Hematopoietic multipotent progenitor cell (in vitro differentiated cells): ENCODE measurements at regions not wholly inside any gene's neighbourhood (a gene's known extent, or its start where the extent isn't known, plus 50 kb on each side); places are given as distances from the start of the nearest gene placed in this dataset.
A peak's percentile ranks its signal among the peaks of the same experiment; 100 is the strongest.

Source experiments
- DNase-seq, 3 donors: peaks; one replicate each; pipeline ENCODE4 v3.0.0-alpha.2; 2011 to 2015; ENCODE audit warnings: low read depth in 2 of 3, low spot score in 2 of 3

DNA sequence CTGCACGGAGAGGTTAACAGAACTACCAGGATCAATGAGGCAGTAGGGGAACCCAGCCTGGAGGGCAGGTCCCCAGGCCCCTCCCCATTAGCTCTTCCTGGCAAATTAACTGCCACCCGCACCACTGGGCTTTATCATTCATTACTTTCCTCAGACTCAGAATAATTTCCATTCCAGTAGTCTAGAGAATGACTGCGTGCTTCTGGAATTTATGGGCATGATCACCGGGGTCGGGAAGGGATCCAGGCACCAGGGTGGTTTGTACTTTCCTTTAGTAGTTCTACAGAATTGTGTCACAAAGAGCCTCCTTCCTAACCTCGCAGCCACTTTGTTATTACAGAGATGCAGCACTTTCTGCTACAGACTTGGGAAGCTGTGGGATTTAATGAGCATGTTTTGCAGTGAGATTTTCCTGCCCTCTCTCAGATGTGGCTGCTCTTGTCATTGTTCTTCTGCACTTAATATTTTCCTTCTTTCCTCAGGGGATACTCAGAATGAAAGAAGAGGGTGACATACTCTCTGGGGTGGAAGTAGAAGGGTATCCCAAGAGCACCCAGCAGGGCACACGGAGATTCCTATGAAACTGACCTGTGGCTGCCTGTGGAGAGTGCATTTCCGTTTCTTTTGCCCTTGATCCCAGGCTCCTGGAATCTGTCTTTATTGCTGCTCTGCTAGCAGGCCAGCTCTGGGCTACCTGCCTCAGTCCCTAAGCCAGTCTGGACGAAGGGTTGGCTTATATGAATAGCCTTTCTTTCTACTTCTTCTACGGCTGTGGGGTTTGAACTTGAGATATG, 285.0 kb upstream of the SLC10A2 start:
- peak in 1 of 3 donors; percentile 13 for DNase-seq

DNA sequence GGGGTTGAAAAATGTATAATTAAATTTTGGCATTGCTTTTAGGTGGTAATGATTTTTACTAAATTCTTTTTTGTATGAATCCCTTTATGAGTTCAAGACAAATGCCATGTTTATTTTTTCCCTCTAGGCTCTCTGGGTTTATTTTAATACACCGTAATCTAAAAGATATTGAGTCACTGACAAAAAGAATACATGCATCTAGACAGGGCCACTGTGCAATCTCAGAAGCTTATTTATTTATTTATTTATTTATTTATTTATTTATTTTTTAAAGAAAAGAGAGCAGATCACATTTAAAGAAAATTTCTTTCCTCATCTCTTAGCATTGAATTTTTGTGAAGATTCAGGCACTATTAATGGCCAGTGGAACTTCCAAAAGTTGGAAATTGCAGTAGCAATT, 283.9 kb upstream of the SLC10A2 start:
- DNase-seq = no peak

DNA sequence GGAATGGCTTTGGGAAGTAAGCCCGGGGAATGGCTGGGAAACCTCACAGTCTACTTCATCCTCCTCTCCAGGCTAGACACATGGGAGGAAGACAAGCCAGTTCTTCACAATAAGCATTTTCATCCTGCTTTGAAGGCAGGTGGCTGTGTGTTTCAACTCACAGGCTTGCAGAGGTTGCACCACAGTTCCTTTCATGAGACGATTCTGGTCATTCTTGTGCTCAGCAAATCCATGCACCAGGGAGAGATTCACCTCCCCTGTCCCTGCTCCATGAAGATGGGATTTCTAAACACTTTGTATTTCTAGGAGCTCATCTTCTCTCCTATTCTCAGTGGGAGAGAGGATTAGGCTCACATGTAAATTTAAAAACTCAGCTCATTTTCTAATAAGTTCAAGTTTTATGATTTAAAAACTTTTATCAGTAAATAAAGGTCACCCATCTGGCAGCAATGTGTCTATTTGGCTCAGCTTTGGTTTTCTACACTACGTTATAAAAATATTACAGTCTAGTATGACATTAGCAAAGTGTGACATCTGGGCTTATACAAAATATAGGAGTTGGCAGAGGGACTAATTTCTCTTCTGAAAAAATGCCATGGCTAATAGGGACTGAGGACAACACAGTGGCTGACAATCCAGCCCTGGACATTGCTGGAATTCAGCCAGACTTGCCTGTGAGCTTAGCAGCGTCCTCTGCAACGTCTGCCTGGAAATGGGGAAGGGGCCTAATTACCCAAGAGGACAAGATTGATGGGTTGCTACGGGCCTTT, 283.2 kb upstream of the SLC10A2 start:
- DNase-seq = no peak

DNA sequence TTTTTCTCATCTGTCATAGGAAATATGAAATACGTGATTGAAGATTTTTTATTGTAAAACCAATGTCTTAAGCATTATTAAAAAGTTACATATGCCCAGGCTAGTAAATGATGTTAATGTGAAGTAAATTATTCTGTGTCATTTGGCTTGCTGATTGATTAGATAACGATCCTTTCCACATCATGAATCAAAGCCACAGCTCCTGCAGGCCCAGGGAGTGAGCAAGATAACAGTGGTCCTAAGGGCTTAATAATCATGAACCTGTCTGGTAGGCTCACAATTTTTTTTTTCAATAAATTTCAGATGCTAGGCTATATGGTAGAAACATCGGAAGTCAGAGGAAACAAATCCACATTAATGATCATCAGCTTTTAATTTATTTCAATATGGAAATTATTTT, 269.0 kb upstream of the SLC10A2 start:
- no peak for DNase-seq

DNA sequence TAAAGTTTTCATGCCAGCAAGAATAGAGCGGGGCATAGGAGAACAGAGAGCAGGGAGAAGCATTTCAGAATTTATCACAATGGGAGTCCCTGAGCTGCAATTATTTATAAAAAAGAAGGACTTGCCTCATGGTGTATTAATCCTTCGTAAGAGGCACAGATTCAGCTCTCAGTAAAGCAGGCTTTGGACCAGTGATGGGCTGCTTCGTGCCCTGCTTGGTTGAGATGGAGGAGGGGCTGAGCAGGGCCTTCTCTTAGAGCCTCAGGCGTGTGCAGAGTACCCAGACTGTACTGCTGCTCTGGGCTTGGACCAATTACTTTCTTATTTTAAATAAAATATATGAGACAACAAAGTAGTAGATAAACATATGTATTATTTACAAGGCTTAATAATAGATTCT, 265.7 kb upstream of the SLC10A2 start:
- DNase-seq = no peak

DNA sequence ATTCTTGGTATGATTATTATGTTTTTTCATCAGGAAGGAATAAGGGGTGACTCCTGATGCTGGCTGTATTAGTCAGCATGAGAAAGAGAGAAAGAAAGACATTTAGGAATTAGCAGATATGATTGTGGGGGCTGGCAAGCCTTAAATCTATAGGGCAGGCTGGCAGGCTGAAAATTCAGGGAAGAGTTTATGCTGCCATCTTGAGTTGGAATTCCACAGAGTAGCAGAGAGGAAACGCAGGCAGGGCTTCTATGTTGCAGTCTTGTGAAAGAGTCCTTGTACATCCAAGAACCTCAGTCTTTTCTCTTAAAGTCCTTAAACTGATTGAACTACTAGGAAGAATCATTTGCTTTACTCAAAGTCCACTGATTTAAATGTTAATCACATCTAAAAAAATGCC, 262.7 kb upstream of the SLC10A2 start:
- DNase-seq = no peak

DNA sequence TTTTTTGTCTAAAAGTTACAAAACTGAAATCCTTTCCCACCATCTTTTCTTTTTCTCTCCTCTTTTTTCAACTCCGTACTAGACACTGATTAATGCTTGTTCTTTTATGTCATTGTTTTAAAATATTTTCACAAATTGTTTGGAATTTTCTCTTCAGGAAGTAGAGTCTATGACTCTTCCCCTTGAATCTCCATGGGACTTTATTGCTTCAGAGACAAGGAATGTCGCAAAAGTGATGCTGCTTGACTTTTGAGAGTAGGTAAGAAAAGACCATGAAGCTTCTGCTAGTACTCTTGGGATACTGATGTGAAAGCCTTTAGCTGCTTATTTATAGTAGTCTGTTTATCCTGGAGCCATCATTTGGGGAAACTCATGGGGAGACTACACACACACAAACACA, 260.1 kb upstream of the SLC10A2 start:
- no peak for DNase-seq

DNA sequence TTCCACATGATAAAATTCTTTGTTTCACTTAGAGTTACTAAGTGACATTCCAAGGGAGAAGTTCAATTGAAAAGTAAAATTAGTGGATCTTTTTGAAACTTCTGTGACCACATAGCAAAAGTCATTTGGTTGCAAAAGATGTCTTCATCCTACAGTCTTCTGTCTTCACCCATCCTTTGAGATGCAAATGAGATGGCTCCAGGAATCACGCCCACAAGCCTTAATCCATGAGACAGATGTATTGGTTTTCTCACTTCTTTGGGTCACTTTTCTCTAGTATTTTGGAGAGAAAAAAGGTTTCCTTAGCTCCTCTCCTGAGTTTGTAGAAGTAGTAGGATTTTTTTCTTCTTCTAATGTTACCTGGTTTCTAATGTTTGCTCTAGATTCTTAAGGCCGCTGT, 259.5 kb upstream of the SLC10A2 start:
- no peak for DNase-seq

DNA sequence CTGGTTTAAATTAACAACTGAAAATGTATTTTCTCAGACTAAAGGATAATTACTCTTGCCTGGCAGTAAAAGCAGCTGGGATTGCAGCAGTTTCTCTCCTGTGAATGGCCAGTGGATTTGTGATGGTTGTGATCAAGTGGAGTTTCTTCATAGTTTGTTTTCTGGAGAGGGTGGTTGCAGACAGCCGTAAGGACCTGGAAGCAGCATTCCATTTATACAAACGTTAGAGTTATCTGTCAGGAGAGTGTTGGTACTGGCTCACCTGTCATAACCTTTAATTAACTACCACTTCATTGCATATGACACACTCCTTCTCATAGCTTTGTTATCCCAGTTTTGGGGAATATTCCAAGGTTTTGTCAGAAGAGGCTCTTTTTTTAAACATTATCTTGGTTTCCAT, 258.4 kb upstream of the SLC10A2 start:
- no peak for DNase-seq

DNA sequence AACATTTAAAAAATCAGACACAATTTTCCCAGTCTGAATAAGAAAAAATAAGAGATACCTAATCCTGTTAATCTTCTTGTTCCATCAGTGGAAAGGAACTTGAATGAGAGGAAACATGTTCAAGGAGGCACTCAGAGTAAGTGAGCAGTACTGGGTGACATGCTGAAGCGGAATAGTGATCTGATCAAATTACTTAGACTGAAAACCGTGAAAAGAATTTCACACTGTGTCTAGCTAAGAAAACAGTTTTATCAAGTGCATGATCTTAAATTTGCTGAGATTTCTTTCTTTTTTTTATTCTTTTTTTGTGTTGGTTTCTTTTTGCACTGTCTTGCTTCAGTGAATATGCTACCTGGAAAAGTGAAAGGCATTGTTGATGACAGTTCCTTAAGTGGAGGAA, 249.5 kb upstream of the SLC10A2 start:
- no peak for DNase-seq

DNA sequence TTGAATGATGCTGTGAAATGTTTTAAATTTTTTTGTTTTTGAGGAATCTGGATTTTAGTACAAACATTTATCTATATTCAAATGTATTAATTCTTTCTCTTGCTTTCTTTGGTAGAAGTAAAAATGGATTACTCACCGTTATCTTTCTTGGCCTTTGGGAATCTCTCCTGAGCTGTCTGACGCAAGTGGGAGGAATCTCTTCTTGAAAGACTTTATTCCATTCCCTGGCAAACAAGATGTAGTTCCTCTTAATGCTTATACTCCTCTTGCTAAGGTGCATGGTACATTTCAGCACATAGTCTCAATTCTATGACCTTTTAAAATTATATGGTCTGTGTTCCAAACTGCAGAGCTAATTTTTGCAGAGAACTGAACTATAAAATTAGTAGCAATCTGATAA, 246.2 kb upstream of the SLC10A2 start:
- DNase-seq = no peak

DNA sequence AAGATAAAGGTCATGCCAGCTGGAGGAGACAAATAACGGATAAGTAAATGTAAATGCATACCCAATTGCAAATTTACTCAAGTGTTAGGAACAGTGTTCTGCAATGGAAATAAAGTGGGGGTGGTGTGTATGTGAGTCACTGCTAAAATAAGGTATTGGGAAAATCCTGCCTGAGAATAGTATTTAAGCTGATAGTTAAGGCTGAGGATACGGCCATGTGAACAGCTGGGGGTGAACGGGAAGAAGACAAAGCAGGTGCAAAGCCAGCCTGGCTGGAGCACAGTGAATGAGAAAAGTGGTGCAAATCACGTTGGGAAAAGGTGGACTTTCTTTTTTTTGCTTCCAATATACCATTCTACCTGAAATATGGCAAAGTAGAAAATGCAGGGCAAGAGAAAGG, 242.4 kb upstream of the SLC10A2 start:
- no peak for DNase-seq

DNA sequence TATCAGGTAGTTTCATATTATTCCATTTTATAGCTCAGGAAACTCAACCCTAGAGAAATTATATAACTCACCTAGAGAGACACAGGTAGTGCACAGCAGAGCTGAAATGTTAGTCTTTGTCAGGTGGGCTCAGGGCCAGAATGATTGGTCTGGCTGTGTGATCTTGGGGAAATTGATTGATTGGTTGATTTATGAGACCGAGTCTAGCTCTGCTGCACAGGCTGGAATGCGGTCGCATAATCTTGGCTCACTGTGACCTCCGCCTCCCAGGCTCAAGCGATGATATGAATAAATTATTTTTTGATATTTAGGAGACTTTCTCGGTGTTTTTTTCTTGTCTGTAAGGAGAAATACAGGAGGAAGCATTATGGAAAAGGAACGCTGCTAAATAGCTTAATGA, 239.9 kb upstream of the SLC10A2 start:
- no peak for DNase-seq

DNA sequence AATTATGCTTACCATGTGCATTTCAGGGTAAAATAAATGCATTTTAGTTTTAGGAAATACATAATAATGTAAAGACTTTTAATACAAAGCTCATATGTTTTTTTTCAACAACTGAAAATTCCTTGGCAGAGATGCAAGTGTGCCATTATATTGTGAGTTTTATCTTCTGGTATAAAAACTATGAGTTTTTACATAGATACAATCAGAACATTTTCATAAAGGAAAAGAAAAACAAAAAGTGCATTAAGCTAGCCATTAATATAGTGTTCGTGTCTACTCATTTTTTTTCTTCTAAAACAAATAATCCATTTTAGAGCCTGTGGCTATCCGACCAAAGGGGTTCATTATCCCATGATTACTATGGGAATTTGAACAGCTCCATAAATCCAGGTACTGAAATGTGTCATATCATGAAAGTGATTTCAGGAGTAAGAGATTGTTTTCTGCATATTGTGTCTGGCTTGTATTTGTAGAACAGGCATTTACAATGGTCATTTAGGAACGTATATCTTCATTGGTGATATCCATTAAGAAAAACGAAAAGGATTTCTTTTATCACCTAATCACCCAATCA, 236.9 kb upstream of the SLC10A2 start:
- no peak for DNase-seq

DNA sequence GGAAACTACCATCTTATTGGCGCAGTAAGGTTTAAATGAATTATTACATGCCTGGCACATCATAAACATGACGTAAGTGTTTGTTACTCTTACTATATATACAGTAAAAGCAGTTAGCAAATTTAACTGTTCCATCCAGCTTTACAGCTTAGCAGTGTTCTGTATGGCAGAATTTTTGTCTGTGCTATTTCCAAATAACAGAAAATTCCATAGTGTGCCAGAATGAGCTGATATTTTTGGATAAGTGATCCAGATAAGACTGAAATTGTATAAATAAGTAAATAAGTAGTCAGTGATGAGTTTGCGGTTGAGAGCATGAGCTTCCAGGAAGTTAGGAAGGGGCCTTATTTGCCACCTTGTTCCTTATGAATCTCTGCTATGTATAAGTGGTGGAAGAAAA, 236.5 kb upstream of the SLC10A2 start:
- no peak for DNase-seq

DNA sequence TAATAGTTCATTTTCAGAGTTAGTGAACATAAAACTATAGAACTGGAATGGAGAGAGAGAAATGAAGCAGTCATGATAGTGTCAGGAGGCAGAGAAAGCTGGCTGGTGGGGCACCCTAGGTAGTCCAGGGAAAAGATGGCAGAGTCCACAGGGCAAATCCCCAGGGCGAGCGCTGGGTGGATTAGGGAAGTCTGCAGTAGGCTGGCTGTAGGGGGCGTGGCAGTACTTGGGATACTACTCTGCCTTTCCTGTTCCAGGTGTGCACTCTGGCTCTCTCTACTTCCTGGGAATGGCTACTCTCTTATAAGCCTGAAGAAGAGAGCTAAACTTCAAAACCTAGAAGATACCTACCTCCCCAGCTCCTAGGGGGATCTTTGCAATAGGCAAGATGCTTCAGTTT, 232.9 kb upstream of the SLC10A2 start:
- no peak for DNase-seq

DNA sequence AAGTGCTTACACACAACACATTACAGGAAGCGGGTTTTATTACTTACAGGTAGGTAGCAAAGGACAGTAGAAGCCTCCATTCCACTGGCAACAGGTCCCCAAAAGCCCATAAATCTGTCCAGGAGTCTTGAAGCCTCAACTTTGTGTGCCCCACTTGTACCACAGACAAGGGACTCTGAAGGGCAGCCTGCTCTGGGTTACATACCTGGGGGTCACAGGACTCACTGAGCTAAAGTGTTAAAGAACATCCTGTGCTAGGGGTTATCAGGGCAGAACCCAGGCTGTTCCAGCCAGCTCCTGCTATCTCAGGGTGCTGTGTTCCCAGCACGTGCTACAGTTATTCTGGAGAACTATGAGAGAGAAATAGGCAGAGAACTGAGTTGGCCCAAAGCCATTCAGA, 230.9 kb upstream of the SLC10A2 start:
- no peak for DNase-seq

DNA sequence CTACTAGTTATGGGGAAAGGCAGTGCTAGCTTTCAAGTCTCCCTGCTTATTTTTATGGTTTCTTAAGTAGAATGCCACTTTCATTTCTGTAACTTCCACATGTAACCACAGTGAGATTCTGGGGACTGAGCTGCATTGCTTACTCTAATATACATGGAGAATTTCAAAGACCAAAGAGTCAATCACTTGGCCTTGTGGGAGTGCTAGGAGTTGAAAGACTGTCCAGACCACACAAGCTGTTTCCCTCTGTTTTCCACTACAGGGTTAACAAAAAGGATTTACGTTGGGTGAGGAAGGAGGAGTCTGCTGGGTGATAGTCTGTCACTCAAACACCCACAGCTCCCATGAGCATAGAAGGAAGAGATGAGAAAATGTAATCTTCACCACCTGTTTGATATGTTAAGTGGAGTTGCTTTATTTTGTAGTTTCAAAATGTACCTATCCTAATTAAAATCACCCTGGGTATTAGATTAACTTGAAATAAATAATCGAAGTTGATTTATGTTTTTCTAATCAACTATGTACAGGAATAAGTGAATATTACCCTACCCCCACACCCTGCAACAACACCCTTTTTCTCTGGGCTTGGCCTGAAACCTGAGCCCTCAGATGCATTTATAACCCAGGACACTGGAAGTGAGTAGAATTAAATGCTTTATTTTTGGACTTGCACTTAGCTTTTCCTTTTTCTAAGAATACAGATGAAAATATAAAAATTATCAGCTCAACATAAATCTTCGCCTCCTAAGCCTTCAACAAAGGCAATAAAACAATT, 225.8 kb upstream of the SLC10A2 start:
- peak in 1 of 3 donors; percentile 40 for DNase-seq

DNA sequence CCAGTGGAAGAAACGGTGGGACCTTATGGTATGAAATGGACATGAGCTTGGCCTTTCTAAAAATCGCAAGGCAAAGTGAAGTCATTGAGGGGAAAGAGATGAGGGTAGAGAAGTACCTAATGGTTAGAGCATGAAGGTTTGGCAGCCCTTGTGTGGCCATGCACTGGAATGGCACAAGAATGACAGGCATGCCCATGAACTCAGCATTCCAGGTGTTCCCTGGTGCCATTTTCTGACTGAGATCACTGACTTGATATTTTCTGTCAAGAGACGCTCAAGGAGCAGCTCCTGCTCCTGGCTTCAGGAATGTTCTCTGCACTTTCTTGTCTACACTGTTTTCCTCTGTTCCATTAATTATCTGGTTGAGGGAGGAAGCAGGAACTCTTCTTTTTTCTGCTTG, 225.0 kb upstream of the SLC10A2 start:
- DNase-seq = no peak

DNA sequence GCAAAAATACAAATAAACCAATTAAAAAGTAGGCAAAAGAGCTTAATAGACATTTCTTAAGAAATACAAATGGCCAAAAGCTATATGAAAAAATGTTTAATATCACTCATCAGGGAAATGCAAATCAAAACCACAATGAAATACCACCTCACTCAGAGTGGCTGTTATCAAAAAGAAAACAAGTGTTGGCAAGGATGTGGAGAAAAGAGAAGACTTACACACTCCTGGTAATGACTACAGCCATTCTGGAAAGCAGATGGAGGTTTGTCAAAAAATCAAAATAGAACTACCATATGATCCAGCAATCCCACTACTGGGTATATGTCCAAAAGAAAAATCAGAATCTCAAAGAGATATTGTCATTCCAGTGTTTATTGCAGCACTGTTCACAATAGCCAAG, 223.5 kb upstream of the SLC10A2 start:
- no peak for DNase-seq

DNA sequence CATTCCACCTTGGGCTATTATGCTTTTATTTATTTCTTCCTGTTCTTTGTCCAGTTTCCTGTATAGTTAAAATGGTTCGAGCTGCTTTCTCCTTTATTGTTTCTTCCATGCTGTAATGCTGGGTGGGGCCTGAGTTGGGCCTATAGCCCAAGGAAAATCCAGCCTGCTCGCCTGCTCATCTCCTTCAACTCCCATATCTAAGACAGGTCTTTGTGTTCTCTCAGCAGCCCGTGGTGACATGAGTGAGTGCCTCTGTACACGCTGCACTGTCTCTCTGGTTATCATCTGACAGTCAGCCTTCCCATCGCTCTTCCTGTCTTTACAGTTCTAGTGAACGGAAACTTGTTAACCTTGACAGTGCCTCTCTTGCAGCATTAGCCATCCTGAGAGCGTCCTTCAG, 221.9 kb upstream of the SLC10A2 start:
- DNase-seq = peak in 1 of 3 donors; percentile 9
